Spinal cord (tissue), 9 donors: ENCODE measurements at regions not wholly inside any gene's neighbourhood (a gene's known extent, or its start where the extent isn't known, plus 50 kb on each side); places are given as distances from the start of the nearest gene placed in this dataset.
"Not testable (repeated sequence)": the region's sequence is repeated elsewhere in the genome, so short reads cannot be mapped to it uniquely, and the experiment has no call there.

Experiments
- DNase-seq, 6 donors: peaks; one replicate each; pipeline versions ENCODE4 v3.0.0 to v3.0.0-alpha.2; 2013 to 2015; ENCODE audit warnings: low spot score in 6 of 6, low read depth in 4 of 6
- H3K27ac ChIP-seq: one replicate; pipeline ENCODE4 v1.5.1; 2013; ENCODE audit warnings: low read depth, low read length, control low read depth
- H3K27me3 ChIP-seq: one replicate; pipeline ENCODE4 v1.6.1; 2013; ENCODE audit warnings: low read length; ENCODE audit not compliant: control insufficient read depth, insufficient read depth
- H3K36me3 ChIP-seq: one replicate; pipeline ENCODE4 v1.6.1; 2013; ENCODE audit warnings: low read length; ENCODE audit not compliant: control insufficient read depth, insufficient read depth
- H3K4me1 ChIP-seq: one replicate; pipeline ENCODE4 v1.6.1; 2013; ENCODE audit warnings: low read length; ENCODE audit not compliant: control insufficient read depth, insufficient read depth
- H3K4me3 ChIP-seq: one replicate; pipeline ENCODE4 v1.5.1; 2013; ENCODE audit warnings: low read depth, low read length, control low read depth
- H3K9me3 ChIP-seq: one replicate; pipeline ENCODE4 v1.6.1; 2013; ENCODE audit warnings: low read length; ENCODE audit not compliant: control insufficient read depth, insufficient read depth
- WGBS: methylation state at CpG from one replicate; pipeline ENCODE4 v1.1.5; 2013; ENCODE audit warnings: missing lambda C conversion rate; ENCODE audit not compliant: insufficient coverage; 5-methylcytosine and 5-hydroxymethylcytosine counted together
- donor health status: healthy.

DNA sequence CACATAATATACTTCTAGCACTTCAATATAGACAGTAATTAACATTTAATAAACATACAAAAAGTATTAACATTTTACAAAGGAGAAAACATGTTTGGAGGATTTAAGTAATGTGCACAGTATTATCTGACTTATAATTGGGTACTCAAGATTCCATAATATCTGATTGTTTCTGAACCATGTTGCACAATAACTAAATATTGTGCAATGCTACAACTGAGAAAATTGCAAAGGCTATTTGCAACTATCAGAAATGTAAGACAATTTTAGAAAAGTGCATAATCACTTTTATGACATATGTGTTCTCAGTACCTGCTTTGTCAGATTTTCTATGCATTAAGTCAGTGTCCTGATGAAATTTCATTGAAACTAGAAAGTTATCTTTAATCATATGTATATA, 934.6 kb downstream of the SOCS6 start:
- H3K27ac ChIP-seq: no peak overlapping the region
- H3K27me3 ChIP-seq: no peaks in the 10 kb centered on the region
- H3K4me1 ChIP-seq: no peaks in the 10 kb centered on the region
- no peaks in the 10 kb centered on the region for H3K36me3 ChIP-seq
- DNase-seq: no peak
- no peak overlapping the region for H3K4me3 ChIP-seq
- H3K9me3 ChIP-seq: no peaks in the 10 kb centered on the region

DNA sequence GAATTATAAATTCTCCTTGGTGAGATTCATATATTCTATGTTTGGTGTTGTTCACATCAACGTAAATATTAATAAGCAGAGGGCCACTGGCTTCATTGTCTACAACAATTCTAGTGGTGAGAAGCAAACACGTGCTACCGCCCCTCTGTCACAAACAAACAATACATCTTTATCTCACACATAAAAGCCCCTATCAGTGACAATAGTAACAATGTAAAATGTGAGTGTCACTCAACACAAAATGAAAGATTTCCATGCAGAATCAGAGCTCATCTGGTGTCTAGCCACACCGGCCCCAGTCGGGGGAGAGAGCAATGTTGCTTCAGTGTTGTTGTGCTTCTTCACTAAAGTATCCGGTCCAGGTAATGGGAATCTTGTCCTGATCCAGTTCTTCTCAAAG, 932.6 kb downstream of the SOCS6 start:
- Histone ChIP-seq H3K27ac (no peak overlapping the region), H3K4me3 (no peak overlapping the region), H3K27me3 (no peaks in the 10 kb centered on the region), H3K9me3 (no peaks in the 10 kb centered on the region), H3K36me3 (no peaks in the 10 kb centered on the region), H3K4me1 (no peaks in the 10 kb centered on the region)
- DNase-seq: no peak
- WGBS: no CpG with 5 or more reads among the region's 6 CpGs

- not testable (repeated sequence) for H3K36me3 ChIP-seq, H3K27ac ChIP-seq, DNase-seq, H3K9me3 ChIP-seq, H3K27me3 ChIP-seq, H3K4me1 ChIP-seq, H3K4me3 ChIP-seq
- WGBS: 91% methylated on average over 26 of the region's 26 CpGs
Observed at GRCh38 chr18:71212739-71213138, 923.9 kb downstream of the SOCS6 start.

- Histone ChIP-seq H3K27ac (no peak overlapping the region), H3K9me3 (no peaks in the 10 kb centered on the region), H3K4me3 (no peak overlapping the region), H3K36me3 (no peaks in the 10 kb centered on the region), H3K4me1 (no peaks in the 10 kb centered on the region), H3K27me3 (no peaks in the 10 kb centered on the region)
- no peak for DNase-seq
- 71% methylated on average over 8 of the region's 33 CpGs for WGBS
Observed at GRCh38 chr18:71212222-71212621, 923.4 kb downstream of the SOCS6 start.

DNA sequence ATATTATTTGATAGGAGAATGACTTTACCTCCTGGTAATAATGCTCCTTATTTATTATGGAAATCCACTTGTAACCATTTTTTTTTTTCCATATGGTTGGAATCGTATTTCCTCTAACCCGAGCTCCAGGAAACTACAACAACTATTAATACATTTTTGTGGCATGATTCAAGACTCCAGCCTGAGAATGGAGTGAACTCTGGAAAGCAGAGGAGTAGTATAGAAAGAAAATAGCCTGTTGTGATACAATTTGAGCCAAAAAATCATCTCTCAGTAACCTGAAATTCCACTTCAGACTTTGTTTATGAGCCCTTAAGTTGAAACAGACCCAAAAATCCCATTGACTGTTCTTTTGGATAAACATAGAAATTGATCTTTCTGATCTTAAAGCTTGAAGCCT, 921.1 kb downstream of the SOCS6 start:
- H3K4me1 ChIP-seq: no peaks in the 10 kb centered on the region
- no peaks in the 10 kb centered on the region for H3K27me3 ChIP-seq
- H3K4me3 ChIP-seq: no peak overlapping the region
- no peak for DNase-seq
- H3K36me3 ChIP-seq: no peaks in the 10 kb centered on the region
- no CpG with 5 or more reads among the region's 2 CpGs for WGBS
- H3K27ac ChIP-seq: no peak overlapping the region
- no peaks in the 10 kb centered on the region for H3K9me3 ChIP-seq

DNA sequence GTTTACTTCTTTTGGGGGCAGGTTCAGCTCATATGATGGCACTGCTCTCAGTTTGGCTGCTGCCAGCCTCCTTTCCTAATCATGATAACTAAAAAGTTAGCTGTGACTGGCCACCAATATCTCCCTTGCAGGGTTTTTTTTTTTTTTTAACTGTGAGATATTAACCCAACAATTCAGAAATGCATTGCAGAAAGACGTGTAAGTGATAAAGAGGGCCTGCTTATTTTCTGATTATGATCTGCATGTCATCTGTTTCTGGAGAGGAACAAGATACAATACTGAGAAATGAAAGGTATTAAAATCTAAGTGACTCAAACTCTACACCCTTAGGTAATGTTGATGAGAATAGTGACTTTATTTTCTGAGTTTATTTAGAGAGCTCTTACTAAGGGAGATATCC, 905.6 kb downstream of the SOCS6 start:
- no CpG with 5 or more reads among the region's 1 CpG for WGBS
- no peaks in the 10 kb centered on the region for H3K4me1 ChIP-seq
- DNase-seq: no peak
- no peaks in the 10 kb centered on the region for H3K27me3 ChIP-seq
- no peak overlapping the region for H3K27ac ChIP-seq
- H3K36me3 ChIP-seq: no peaks in the 10 kb centered on the region
- H3K9me3 ChIP-seq: no peaks in the 10 kb centered on the region
- no peak overlapping the region for H3K4me3 ChIP-seq

- Histone ChIP-seq H3K9me3 (no peaks in the 10 kb centered on the region), H3K4me3 (no peak overlapping the region), H3K27ac (no peak overlapping the region), H3K27me3 (no peaks in the 10 kb centered on the region), H3K36me3 (no peaks in the 10 kb centered on the region), H3K4me1 (no peaks in the 10 kb centered on the region)
- DNase-seq: no peak
- WGBS: no CpG with 5 or more reads among the region's 3 CpGs
Observed at GRCh38 chr18:71189581-71189980, 900.7 kb downstream of the SOCS6 start.

DNA sequence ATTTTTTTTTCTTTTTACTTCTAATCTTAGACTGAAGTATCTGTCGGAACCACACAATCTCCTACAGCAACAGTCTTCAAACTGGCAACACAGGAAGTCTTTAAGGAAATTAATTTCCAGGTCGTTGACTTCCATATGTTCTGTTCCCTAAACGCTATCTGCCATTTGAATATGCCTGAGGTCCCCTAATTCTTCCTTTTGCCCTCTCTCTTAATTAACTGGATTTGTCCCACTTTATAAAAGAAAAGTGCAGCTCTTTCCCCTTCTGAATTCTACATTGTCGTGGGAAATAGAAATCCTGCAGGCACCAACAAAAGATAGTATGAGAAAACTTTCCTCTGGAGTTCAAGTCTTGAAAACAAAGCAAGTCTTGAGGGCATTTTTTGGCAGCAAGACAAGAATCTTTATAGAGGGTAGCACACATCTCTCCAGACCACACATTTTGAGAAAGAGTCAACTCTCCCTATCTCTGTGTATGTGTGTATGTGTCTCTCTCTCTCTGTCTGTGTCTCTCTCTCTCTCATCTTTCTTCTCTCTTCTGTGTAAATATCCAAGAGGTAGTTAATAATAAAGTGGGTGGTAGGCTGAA, 879.8 kb downstream of the SOCS6 start:
- Histone ChIP-seq H3K4me3 (no peak overlapping the region), H3K27me3 (no peaks in the 10 kb centered on the region), H3K4me1 (no peaks in the 10 kb centered on the region), H3K9me3 (no peaks in the 10 kb centered on the region), H3K27ac (no peak overlapping the region), H3K36me3 (no peaks in the 10 kb centered on the region)
- peak in 2 of 6 donors; percentile 44 to 54 for DNase-seq
- 31% methylated on average over 2 of the region's 4 CpGs for WGBS

GRCh38 chr18:71136487-71136886, 847.6 kb downstream of the SOCS6 start:
- Histone ChIP-seq H3K36me3 (no peaks in the 10 kb centered on the region), H3K27me3 (no peaks in the 10 kb centered on the region), H3K4me1 (no peaks in the 10 kb centered on the region), H3K9me3 (no peaks in the 10 kb centered on the region), H3K4me3 (no peak overlapping the region), H3K27ac (no peak overlapping the region)
- DNase-seq: peak in 1 of 6 donors; percentile 30
- 71% methylated on average over 1 of the region's 3 CpGs for WGBS

DNA sequence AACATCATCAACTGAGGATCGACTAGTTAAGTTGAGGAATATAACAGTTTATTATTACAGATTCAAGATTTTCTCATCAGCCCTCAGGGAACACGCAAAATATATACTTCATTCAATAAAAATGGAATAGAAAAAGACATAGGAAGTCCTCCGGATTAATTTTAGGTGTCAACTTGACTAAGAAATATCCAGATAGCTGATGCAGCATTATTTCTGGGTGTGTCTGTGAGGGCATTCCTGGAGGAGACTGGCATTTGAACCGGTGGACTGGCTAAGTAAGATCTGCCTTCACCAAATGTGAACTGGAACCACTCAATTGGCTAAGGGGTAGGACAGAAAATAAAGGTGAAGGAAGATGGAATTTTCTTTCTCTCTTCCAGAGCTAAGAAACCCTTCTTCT, 845.3 kb downstream of the SOCS6 start:
- no peak overlapping the region for H3K4me3 ChIP-seq
- no peak for DNase-seq
- H3K4me1 ChIP-seq: no peaks in the 10 kb centered on the region
- no peaks in the 10 kb centered on the region for H3K27me3 ChIP-seq
- no peaks in the 10 kb centered on the region for H3K36me3 ChIP-seq
- no peaks in the 10 kb centered on the region for H3K9me3 ChIP-seq
- H3K27ac ChIP-seq: no peak overlapping the region
- 80% methylated on average over 1 of the region's 4 CpGs for WGBS
